ENCODE measurements at regions not wholly inside any gene's neighbourhood (a gene's known extent, or its start where the extent isn't known, plus 50 kb on each side); places are given as distances from the start of the nearest gene placed in this dataset.
"Not testable (repeated sequence)": the region's sequence is repeated elsewhere in the genome, so short reads cannot be mapped to it uniquely, and the experiment has no call there.

DNA sequence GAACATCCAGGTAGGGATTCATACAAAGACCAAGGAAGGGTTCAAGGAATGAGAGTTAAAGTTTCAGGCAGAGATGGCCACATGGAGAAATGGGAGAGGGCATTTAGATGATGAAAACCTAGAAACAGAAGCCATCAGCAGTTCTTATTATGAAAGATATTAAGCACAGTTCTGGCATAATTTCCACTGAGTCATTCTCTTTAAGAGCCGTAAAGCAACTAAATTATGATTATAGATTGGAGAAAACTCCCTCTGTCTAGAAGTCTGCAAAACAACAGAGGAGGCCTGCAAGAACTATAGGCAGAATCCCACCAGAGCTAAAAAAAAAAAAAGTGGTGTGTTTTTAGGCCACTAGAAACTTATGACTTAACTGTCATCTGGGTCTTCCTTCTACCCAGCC, 157.1 kb upstream of the MPDZ start:
- Histone ChIP-seq H3K36me3 (no peaks in the 10 kb centered on the region), H3K4me1 (no peaks in the 10 kb centered on the region)

DNA sequence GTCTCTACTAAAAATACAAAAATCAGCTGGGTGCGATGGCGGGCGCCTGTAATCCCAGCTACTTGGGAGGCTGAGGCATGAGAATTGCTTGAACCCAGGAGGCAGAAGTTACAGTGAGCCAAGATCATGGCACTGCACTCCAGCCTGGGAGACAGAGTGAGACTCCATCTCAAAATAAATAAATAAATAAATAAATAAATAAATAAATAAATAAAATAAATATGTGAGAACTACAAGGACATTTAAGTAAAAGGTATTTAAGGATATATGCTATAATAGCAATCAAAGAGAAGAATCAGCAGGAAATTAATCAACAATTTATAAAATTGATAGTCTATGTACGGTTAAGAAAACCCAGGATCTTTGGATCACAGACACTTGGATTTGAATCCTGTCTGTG, 154.0 kb upstream of the MPDZ start:
- intact Hi-C loops (cut with DNase I; ENCODE audit: low total_unique reads); H3K27ac ChIP-seq; DNase-seq; H3K27me3 ChIP-seq; H3K4me3 ChIP-seq; H3K9me3 ChIP-seq; H3K4me1 ChIP-seq; H3K36me3 ChIP-seq: not testable (repeated sequence)

More for the DNA sequence above, 157.1 kb upstream of the MPDZ start:
- Histone ChIP-seq H3K27ac (no peak overlapping the region), H3K27me3 (no peaks in the 10 kb centered on the region), H3K4me3 (no peak overlapping the region), H3K9me3 (no peaks in the 10 kb centered on the region)
- TF ChIP-seq, protein P1, sequence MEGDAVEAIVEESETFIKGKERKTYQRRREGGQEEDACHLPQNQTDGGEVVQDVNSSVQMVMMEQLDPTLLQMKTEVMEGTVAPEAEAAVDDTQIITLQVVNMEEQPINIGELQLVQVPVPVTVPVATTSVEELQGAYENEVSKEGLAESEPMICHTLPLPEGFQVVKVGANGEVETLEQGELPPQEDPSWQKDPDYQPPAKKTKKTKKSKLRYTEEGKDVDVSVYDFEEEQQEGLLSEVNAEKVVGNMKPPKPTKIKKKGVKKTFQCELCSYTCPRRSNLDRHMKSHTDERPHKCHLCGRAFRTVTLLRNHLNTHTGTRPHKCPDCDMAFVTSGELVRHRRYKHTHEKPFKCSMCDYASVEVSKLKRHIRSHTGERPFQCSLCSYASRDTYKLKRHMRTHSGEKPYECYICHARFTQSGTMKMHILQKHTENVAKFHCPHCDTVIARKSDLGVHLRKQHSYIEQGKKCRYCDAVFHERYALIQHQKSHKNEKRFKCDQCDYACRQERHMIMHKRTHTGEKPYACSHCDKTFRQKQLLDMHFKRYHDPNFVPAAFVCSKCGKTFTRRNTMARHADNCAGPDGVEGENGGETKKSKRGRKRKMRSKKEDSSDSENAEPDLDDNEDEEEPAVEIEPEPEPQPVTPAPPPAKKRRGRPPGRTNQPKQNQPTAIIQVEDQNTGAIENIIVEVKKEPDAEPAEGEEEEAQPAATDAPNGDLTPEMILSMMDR (IDR thresholded peaks at IDR 0.05), result no peak
- TF ChIP-seq POLR2A (IDR thresholded peaks at IDR 0.05), result no peak
- DNase-seq, result no peak
- intact Hi-C loops (cut with DNase I; ENCODE audit: low total_unique reads), result no loop called here

DNA sequence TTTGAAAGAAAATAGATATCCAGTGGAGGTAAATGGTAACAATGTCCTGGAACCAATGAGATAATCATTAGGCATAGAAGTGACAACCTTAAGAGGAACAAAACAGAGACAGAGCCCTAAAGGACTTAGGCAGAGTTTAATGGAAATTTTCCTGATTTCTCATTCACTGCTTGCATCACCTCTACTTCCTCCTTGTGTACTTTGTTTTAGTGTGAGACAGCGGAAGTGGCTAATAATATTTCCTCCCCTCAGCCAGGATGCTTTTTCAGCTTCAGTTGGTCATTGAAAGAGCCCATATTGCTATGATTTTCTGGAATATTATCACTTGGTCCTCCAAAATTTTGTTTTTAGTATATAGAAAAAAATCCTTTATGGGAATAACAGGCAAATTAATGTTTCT, 153.4 kb upstream of the MPDZ start:
- no peak overlapping the region for H3K27ac ChIP-seq
- TF ChIP-seq, protein P1 (IDR thresholded peaks at IDR 0.05), result no peak
- no peak for TF ChIP-seq POLR2A (IDR thresholded peaks at IDR 0.05)
- H3K27me3 ChIP-seq, result no peaks in the 10 kb centered on the region
- H3K36me3 ChIP-seq, result no peaks in the 10 kb centered on the region
- no peaks in the 10 kb centered on the region for H3K4me1 ChIP-seq
- DNase-seq, result no peak
- H3K4me3 ChIP-seq, result no peak overlapping the region
- intact Hi-C loops (cut with DNase I; ENCODE audit: low total_unique reads), result no loop called here
- no peaks in the 10 kb centered on the region for H3K9me3 ChIP-seq

DNA sequence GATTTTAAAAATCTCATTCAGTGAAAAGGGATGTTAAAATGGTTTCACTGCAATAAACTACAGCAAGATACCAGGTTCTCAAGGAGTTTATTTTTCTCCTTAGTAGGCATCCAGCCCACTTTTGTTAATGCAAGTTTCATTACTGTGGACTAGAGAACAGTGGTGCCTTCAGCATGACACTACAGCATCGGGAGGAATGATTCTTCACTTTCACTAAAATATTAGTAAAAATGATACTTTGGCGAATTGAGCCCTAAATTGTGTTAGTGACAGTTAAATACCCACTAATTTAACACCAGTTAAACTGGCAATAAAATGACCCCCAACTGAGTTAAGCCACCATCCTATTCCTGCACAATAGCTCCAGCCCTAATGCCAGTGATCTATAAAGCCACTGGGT, 152.2 kb upstream of the MPDZ start:
- Histone ChIP-seq H3K4me3 (no peak overlapping the region), H3K36me3 (no peaks in the 10 kb centered on the region), H3K27ac (no peak overlapping the region), H3K27me3 (no peaks in the 10 kb centered on the region), H3K4me1 (no peaks in the 10 kb centered on the region), H3K9me3 (no peaks in the 10 kb centered on the region)
- TF ChIP-seq, protein P1 (IDR thresholded peaks at IDR 0.05), result no peak
- no peak for TF ChIP-seq POLR2A (IDR thresholded peaks at IDR 0.05)
- intact Hi-C loops (cut with DNase I; ENCODE audit: low total_unique reads), result no loop called here
- DNase-seq, result no peak

DNA sequence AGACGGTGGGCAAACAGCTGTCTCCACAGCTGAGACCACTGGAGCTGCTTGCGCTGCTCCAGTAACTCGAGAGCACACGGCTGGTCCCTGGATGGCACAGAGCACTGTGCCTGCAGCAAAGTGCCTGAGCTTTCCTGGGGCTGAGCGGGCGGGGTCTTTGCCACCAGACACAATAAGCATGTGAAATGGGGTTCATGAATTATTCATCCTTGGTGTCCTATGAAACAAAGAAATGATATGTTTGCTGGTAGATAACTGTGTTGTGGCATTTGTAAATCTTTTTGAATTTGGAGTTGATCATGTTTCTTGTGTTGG, 151.7 kb upstream of the MPDZ start:
- H3K36me3 ChIP-seq, result no peaks in the 10 kb centered on the region
- H3K4me1 ChIP-seq, result no peaks in the 10 kb centered on the region
- no peak for DNase-seq
- no peak for TF ChIP-seq POLR2A (IDR thresholded peaks at IDR 0.05)
- TF ChIP-seq, protein P1 (IDR thresholded peaks at IDR 0.05), result no peak
- intact Hi-C loops (cut with DNase I; ENCODE audit: low total_unique reads), result no loop called here
- H3K27me3 ChIP-seq, result no peaks in the 10 kb centered on the region
- no peak overlapping the region for H3K27ac ChIP-seq
- H3K9me3 ChIP-seq, result no peaks in the 10 kb centered on the region
- H3K4me3 ChIP-seq, result no peak overlapping the region

Data from uterus (tissue), 3 donors.